ENCODE measurements at regions not wholly inside any gene's neighbourhood (a gene's known extent, or its start where the extent isn't known, plus 50 kb on each side); places are given as distances from the start of the nearest gene placed in this dataset.

DNA sequence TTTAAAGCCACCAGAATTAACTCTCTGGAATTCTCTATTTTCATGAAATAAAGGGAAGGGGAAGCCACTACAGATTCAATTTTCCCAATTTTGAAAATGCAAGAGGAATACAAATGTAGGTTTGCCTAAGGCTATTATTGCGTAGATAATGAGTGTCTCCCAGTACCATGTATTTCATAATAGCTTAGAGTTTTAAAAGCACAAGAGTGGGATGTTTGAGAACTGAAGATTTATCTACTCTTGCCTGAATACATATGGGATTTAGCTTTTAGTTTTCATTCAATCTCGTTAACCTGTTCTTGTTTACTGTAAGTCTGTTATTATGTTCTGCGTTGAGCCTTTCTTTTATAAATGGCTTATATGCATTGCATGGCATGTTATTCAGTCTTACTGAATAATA is 795.1 kb downstream of the BRINP3 start:
- H3K27ac Mint-ChIP-seq = no peak overlapping the region
- TF ChIP-seq, protein P1, sequence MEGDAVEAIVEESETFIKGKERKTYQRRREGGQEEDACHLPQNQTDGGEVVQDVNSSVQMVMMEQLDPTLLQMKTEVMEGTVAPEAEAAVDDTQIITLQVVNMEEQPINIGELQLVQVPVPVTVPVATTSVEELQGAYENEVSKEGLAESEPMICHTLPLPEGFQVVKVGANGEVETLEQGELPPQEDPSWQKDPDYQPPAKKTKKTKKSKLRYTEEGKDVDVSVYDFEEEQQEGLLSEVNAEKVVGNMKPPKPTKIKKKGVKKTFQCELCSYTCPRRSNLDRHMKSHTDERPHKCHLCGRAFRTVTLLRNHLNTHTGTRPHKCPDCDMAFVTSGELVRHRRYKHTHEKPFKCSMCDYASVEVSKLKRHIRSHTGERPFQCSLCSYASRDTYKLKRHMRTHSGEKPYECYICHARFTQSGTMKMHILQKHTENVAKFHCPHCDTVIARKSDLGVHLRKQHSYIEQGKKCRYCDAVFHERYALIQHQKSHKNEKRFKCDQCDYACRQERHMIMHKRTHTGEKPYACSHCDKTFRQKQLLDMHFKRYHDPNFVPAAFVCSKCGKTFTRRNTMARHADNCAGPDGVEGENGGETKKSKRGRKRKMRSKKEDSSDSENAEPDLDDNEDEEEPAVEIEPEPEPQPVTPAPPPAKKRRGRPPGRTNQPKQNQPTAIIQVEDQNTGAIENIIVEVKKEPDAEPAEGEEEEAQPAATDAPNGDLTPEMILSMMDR (conservative IDR thresholded peaks at IDR 0.05) = no peak
- H3K4me3 Mint-ChIP-seq = no peak overlapping the region
- no peaks in the 10 kb centered on the region for H3K9me3 Mint-ChIP-seq
- DNase-seq (ENCODE audit: extremely low spot score, unreplicated experiment) = no peak
- no peaks in the 10 kb centered on the region for H3K27me3 Mint-ChIP-seq
- no peaks in the 10 kb centered on the region for H3K36me3 Mint-ChIP-seq
- peaks cover 5% of the 10 kb centered on the region for H3K4me1 Mint-ChIP-seq (ENCODE audit: unreplicated experiment)

DNA sequence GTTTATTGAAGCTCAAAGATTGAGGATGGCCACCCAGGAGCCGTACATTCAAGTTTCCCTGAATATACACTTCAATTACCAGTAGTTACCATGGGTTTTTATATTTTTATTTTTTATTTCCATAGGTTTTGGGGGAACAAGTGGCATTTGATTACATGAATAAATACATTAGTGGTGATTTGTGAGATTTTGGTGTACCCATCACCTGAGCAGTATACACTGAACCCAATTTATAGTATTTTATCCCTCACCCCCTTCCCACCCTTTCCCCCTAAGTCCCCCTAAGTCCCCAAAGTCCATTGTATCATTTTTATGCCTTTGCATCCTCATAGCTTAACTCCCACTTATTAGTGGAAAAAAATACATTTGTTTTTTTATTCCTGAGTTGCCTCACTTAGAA is 791.4 kb downstream of the BRINP3 start:
- H3K4me3 Mint-ChIP-seq = no peak overlapping the region
- peaks cover 4% of the 10 kb centered on the region for H3K4me1 Mint-ChIP-seq (ENCODE audit: unreplicated experiment)
- no peaks in the 10 kb centered on the region for H3K27me3 Mint-ChIP-seq
- no peaks in the 10 kb centered on the region for H3K36me3 Mint-ChIP-seq
- TF ChIP-seq, protein P1 (conservative IDR thresholded peaks at IDR 0.05) = no peak
- no peak overlapping the region for H3K27ac Mint-ChIP-seq
- no peak for DNase-seq (ENCODE audit: extremely low spot score, unreplicated experiment)
- H3K9me3 Mint-ChIP-seq = no peaks in the 10 kb centered on the region

DNA sequence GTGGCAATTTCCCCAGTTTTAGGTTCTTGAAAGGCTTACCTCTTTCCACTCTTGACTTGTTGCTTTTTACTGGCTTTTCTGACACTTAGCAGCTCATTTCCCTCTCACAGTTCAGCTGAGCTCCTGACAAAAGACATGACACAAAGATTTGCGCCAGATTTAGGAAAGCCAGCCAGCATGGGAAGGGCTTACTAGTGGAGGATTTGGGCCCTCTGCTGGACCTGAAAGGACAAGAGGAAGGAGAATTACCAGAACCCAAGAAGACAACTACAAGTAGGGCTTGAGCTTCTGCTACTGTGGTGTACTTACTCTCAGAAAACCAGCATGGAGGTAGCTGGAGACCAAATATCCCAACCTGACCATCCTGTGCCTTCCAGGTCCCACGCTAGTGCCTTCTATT is 784.5 kb downstream of the BRINP3 start:
- no peak overlapping the region for H3K27ac Mint-ChIP-seq
- no peaks in the 10 kb centered on the region for H3K27me3 Mint-ChIP-seq
- no peaks in the 10 kb centered on the region for H3K9me3 Mint-ChIP-seq
- H3K36me3 Mint-ChIP-seq = no peaks in the 10 kb centered on the region
- DNase-seq (ENCODE audit: extremely low spot score, unreplicated experiment) = no peak
- no peaks in the 10 kb centered on the region for H3K4me1 Mint-ChIP-seq (ENCODE audit: unreplicated experiment)
- no peak overlapping the region for H3K4me3 Mint-ChIP-seq
- TF ChIP-seq, protein P1 (conservative IDR thresholded peaks at IDR 0.05) = no peak

DNA sequence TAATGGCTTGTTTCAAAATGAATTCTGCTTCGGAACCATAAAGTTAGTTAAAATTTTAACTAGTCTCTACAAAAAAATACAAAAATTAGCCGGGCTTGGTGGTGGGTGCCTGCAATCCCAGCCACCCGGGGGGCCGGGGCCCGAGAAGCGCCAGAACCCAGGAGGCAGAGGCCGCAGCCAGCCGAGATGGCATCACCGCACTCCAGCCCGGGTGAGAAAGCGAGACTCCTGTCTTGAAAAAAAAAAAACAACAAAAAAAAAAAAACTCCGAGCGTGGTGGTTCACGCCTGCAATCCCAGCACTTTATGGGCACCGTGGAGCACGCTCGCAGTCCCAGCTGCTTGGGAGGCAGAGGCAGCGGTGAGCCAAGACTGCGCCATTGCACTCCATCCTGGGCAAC is 781.4 kb downstream of the BRINP3 start:
- H3K36me3 Mint-ChIP-seq = no peaks in the 10 kb centered on the region
- H3K9me3 Mint-ChIP-seq = no peaks in the 10 kb centered on the region
- H3K4me3 Mint-ChIP-seq = no peak overlapping the region
- no peak overlapping the region for H3K27ac Mint-ChIP-seq
- no peak for DNase-seq (ENCODE audit: extremely low spot score, unreplicated experiment)
- TF ChIP-seq, protein P1 (conservative IDR thresholded peaks at IDR 0.05) = no peak
- no peaks in the 10 kb centered on the region for H3K27me3 Mint-ChIP-seq
- H3K4me1 Mint-ChIP-seq (ENCODE audit: unreplicated experiment) = no peaks in the 10 kb centered on the region

DNA sequence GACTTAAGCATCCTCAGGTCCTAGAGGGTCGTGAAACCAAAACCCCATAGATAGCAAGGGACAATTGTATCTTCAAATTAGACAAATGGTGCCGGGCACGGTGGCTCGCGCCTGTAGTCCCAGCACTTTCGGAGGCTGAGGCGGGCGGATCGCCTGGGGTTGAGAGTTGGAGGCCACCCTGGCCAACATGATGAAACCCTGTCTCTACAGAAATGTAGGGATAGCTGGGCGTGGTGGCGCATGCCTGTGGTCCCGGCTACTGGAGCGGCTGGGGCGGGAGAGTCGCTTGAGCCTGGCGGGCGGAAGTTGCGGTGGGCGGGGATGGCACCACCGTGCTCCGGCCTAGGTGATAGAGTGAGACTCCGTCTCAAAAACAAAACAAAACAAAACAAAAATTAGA is 780.6 kb downstream of the BRINP3 start:
- TF ChIP-seq, protein P1 (conservative IDR thresholded peaks at IDR 0.05) = no peak
- Mint-ChIP-seq H3K36me3 (no peaks in the 10 kb centered on the region), H3K4me3 (no peak overlapping the region)

DNA sequence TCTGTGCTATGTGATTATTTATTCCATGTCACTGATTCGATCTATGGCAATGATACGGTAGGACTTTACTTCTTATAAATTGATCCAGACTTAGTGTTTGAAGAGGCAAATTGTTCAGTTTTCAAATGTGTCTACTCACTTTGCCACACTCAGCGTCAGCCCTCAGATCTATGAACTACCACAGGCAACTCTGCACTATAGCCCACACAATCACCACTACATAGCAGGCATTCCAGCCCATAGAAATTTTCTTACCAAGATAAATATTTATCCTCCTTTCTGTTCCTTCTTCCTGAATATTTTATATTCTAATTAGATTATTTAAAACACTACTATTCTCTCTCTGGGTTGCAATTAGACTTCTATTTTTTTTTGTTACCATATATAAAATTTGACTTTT is 776.1 kb downstream of the BRINP3 start:
- H3K4me1 Mint-ChIP-seq (ENCODE audit: unreplicated experiment) = no peaks in the 10 kb centered on the region
- TF ChIP-seq, protein P1 (conservative IDR thresholded peaks at IDR 0.05) = no peak
- H3K36me3 Mint-ChIP-seq = no peaks in the 10 kb centered on the region
- no peak overlapping the region for H3K27ac Mint-ChIP-seq
- no peak for DNase-seq (ENCODE audit: extremely low spot score, unreplicated experiment)
- no peak overlapping the region for H3K4me3 Mint-ChIP-seq
- no peaks in the 10 kb centered on the region for H3K27me3 Mint-ChIP-seq
- H3K9me3 Mint-ChIP-seq = no peaks in the 10 kb centered on the region

More for the DNA sequence above, 780.6 kb downstream of the BRINP3 start:
- Mint-ChIP-seq H3K9me3 (no peaks in the 10 kb centered on the region), H3K27ac (no peak overlapping the region), H3K4me1 (ENCODE audit: unreplicated experiment) (no peaks in the 10 kb centered on the region), H3K27me3 (no peaks in the 10 kb centered on the region)
- DNase-seq (ENCODE audit: extremely low spot score, unreplicated experiment) = no peak

All from type B pancreatic cell (in vitro differentiated cells).